Neuronal stem cell (in vitro differentiated cells): ENCODE measurements at regions not wholly inside any gene's neighbourhood (a gene's known extent, or its start where the extent isn't known, plus 50 kb on each side); places are given as distances from the start of the nearest gene placed in this dataset.

Source experiments
- DNase-seq: peaks from one replicate; pipeline ENCODE4 v3.0.0-alpha.2; 2013; ENCODE audit warnings: low spot score
- H2AFZ ChIP-seq: one replicate; pipeline ENCODE4 v1.6.1; 2013; ENCODE audit warnings: mild to moderate bottlenecking, low read length, inconsistent platforms
- H2AK5ac ChIP-seq: 2 replicates; pipeline ENCODE4 v1.6.1; 2013; ENCODE audit warnings: low read depth, mild to moderate bottlenecking, inconsistent platforms, low read length, moderate library complexity, mixed read lengths
- H2BK120ac ChIP-seq: 2 replicates; pipeline ENCODE4 v1.6.1; 2013; ENCODE audit warnings: low read depth, mild to moderate bottlenecking, inconsistent platforms, low read length, moderate library complexity, mixed read lengths
- H2BK12ac ChIP-seq: one replicate; pipeline ENCODE4 v1.6.1; 2013; ENCODE audit warnings: low read length, inconsistent platforms
- H2BK15ac ChIP-seq: 2 replicates; pipeline ENCODE4 v1.6.1; 2013; ENCODE audit warnings: mild to moderate bottlenecking, low read length, inconsistent platforms, mixed read lengths
- H2BK5ac ChIP-seq: one replicate; pipeline ENCODE4 v1.6.1; 2013; ENCODE audit warnings: inconsistent platforms, mild to moderate bottlenecking, low read length, moderate library complexity
- H3K14ac ChIP-seq: one replicate; pipeline ENCODE4 v1.6.1; 2013; ENCODE audit warnings: low read length, inconsistent platforms
- H3K18ac ChIP-seq: 2 replicates; pipeline ENCODE4 v1.6.1; 2013; ENCODE audit warnings: low read length, inconsistent platforms
- H3K23ac ChIP-seq: 2 replicates; pipeline ENCODE4 v1.6.1; 2013; ENCODE audit warnings: low read depth, mild to moderate bottlenecking, mixed read lengths, low read length, inconsistent platforms; ENCODE audit not compliant: poor library complexity
- H3K27ac ChIP-seq: replicated peaks from 3 replicates; pipeline ENCODE4 v1.5.1; 2013; ENCODE audit warnings: low read length, inconsistent platforms
- H3K27me3 ChIP-seq, 3 experiments: 2 replicates each; pipeline ENCODE4 v1.6.1; 2013; ENCODE audit warnings: low read length in 3 of 3, mild to moderate bottlenecking in 2 of 3, inconsistent platforms in 1 of 3, low read depth in 1 of 3, mixed read lengths in 1 of 3, moderate library complexity in 1 of 3; ENCODE audit not compliant: control insufficient read depth in 3 of 3, insufficient read depth in 3 of 3
- H3K36me3 ChIP-seq, 2 donors: replicated peaks in 1 of 2; 2 replicates each; pipeline ENCODE4 v1.6.1; 2013; ENCODE audit warnings: low read length in 2 of 2; ENCODE audit not compliant: control insufficient read depth in 2 of 2, insufficient read depth in 2 of 2
- H3K4ac ChIP-seq: 2 replicates; pipeline ENCODE4 v1.6.1; 2013; ENCODE audit warnings: inconsistent platforms, mild to moderate bottlenecking, low read length, moderate library complexity
- H3K4me1 ChIP-seq, 2 donors: 1 replicate in 1 of 2; 2 replicates in 1 of 2; pipeline ENCODE4 v1.6.1; 2013; ENCODE audit warnings: low read length in 2 of 2, low read depth in 1 of 2; ENCODE audit not compliant: control insufficient read depth in 2 of 2, insufficient read depth in 1 of 2
- H3K4me2 ChIP-seq: one replicate; pipeline ENCODE4 v1.6.1; 2013; ENCODE audit warnings: mild to moderate bottlenecking, low read length, inconsistent platforms; ENCODE audit not compliant: insufficient read depth, poor library complexity, severe bottlenecking
- H3K4me3 ChIP-seq, 2 donors: 2 replicates each; pipeline ENCODE4 v1.5.1; 2013; ENCODE audit warnings: low read length in 2 of 2, mild to moderate bottlenecking in 2 of 2, inconsistent platforms in 1 of 2, moderate library complexity in 1 of 2
- H3K79me1 ChIP-seq: one replicate; pipeline ENCODE4 v1.6.1; 2013; ENCODE audit warnings: low read depth, mild to moderate bottlenecking, inconsistent platforms, low read length, moderate library complexity
- H3K9ac ChIP-seq: one replicate; pipeline ENCODE4 v1.6.1; 2013; ENCODE audit warnings: mild to moderate bottlenecking, low read depth, low read length, inconsistent platforms; ENCODE audit not compliant: poor library complexity
- H3K9me3 ChIP-seq, 2 donors: replicated peaks in 1 of 2; 2 replicates each; pipeline versions ENCODE3 to v1.6.1; 2013; ENCODE audit warnings: low read length in 2 of 2, mild to moderate bottlenecking in 2 of 2, inconsistent platforms in 1 of 2, low read depth in 1 of 2, mixed read lengths in 1 of 2, moderate library complexity in 1 of 2; ENCODE audit not compliant: control insufficient read depth in 2 of 2, insufficient read depth in 1 of 2
- H4K8ac ChIP-seq: one replicate; pipeline ENCODE4 v1.6.1; 2013; ENCODE audit warnings: low read depth, mild to moderate bottlenecking, inconsistent platforms, low read length, moderate library complexity
- H4K91ac ChIP-seq: one replicate; pipeline ENCODE4 v1.6.1; 2013; ENCODE audit warnings: low read length, low read depth, mild to moderate bottlenecking, inconsistent platforms; ENCODE audit not compliant: poor library complexity
- WGBS, 2 donors: extraction: QIAGEN DNeasy Blood & Tissue Kit; methylation state at CpG; one replicate each; pipeline ENCODE4 v1.1.7; 2013; ENCODE audit warnings: missing lambda C conversion rate in 2 of 2, mixed read lengths in 1 of 2; ENCODE audit not compliant: insufficient read length in 2 of 2, insufficient replicate concordance in 1 of 2; ENCODE audit errors: extremely low coverage in 2 of 2; 5-methylcytosine and 5-hydroxymethylcytosine counted together

GRCh38 chr1:181390410-181391077, 92.8 kb upstream of the CACNA1E start:
- H4K8ac ChIP-seq, result no peak overlapping the region
- no peaks in the 10 kb centered on the region for H3K4me1 ChIP-seq
- H3K18ac ChIP-seq, result no peak overlapping the region
- DNase-seq, result no peak
- H2BK15ac ChIP-seq, result no peak overlapping the region
- no peak overlapping the region for H3K4ac ChIP-seq
- no peak overlapping the region for H3K23ac ChIP-seq
- no peak overlapping the region for H4K91ac ChIP-seq
- no peak overlapping the region for H3K9ac ChIP-seq
- no CpG with 5 or more reads among the region's 8 CpGs for WGBS, 2 donors
- H3K27ac ChIP-seq, result no peak overlapping the region
- no peak overlapping the region for H2BK12ac ChIP-seq
- H2AK5ac ChIP-seq, result no peak overlapping the region
- H2BK120ac ChIP-seq, result no peak overlapping the region
- no peaks in the 10 kb centered on the region for H3K9me3 ChIP-seq
- H3K4me2 ChIP-seq, result no peak overlapping the region
- H3K36me3 ChIP-seq, result no peaks in the 10 kb centered on the region
- H3K4me3 ChIP-seq, result no peak overlapping the region
- H2AFZ ChIP-seq, result no peak overlapping the region
- H2BK5ac ChIP-seq, result no peak overlapping the region
- no peak overlapping the region for H3K14ac ChIP-seq
- peaks cover 0 to 2% (median 0%) of the 10 kb centered on the region in 3 experiments for H3K27me3 ChIP-seq
- no peaks in the 10 kb centered on the region for H3K79me1 ChIP-seq

- no peaks in the 10 kb centered on the region for H3K36me3 ChIP-seq
- H3K4me2 ChIP-seq, result no peak overlapping the region
- H4K91ac ChIP-seq, result no peak overlapping the region
- H2BK12ac ChIP-seq, result no peak overlapping the region
- no peak overlapping the region for H4K8ac ChIP-seq
- no peak overlapping the region for H2BK15ac ChIP-seq
- WGBS, 2 donors, result no CpG with 5 or more reads among the region's 5 CpGs
- H3K27me3 ChIP-seq, result peaks cover 0 to 2% (median 0%) of the 10 kb centered on the region in 3 experiments
- H3K27ac ChIP-seq, result no peak overlapping the region
- no peak overlapping the region for H2AK5ac ChIP-seq
- no peak for DNase-seq
- no peak overlapping the region for H3K14ac ChIP-seq
- no peak overlapping the region for H3K23ac ChIP-seq
- H3K4me3 ChIP-seq, result no peak overlapping the region
- H3K9me3 ChIP-seq, result no peaks in the 10 kb centered on the region
- H3K79me1 ChIP-seq, result no peaks in the 10 kb centered on the region
- H3K18ac ChIP-seq, result no peak overlapping the region
- no peak overlapping the region for H2BK120ac ChIP-seq
- no peaks in the 10 kb centered on the region for H3K4me1 ChIP-seq
- H3K4ac ChIP-seq, result no peak overlapping the region
- H3K9ac ChIP-seq, result no peak overlapping the region
- H2BK5ac ChIP-seq, result no peak overlapping the region
- H2AFZ ChIP-seq, result no peak overlapping the region
These were observed 91.9 kb upstream of the CACNA1E start for GRCh38 chr1:181391301-181391900.

- no peak overlapping the region for H2BK5ac ChIP-seq
- H3K4me1 ChIP-seq, result no peaks in the 10 kb centered on the region
- H3K23ac ChIP-seq, result no peak overlapping the region
- H2BK120ac ChIP-seq, result no peak overlapping the region
- no peaks in the 10 kb centered on the region for H3K9me3 ChIP-seq
- peaks cover 0 to 2% (median 0%) of the 10 kb centered on the region in 3 experiments for H3K27me3 ChIP-seq
- no peak overlapping the region for H3K4ac ChIP-seq
- H3K9ac ChIP-seq, result no peak overlapping the region
- no peak overlapping the region for H3K18ac ChIP-seq
- H3K4me3 ChIP-seq, result no peak overlapping the region
- no peak overlapping the region for H3K27ac ChIP-seq
- H2BK15ac ChIP-seq, result no peak overlapping the region
- no peak overlapping the region for H2AK5ac ChIP-seq
- DNase-seq, result no peak
- WGBS, 2 donors, result no CpG with 5 or more reads among the region's 1 CpG
- H3K79me1 ChIP-seq, result no peaks in the 10 kb centered on the region
- H3K14ac ChIP-seq, result no peak overlapping the region
- no peak overlapping the region for H4K8ac ChIP-seq
- H3K36me3 ChIP-seq, result no peaks in the 10 kb centered on the region
- H2AFZ ChIP-seq, result no peak overlapping the region
- no peak overlapping the region for H4K91ac ChIP-seq
- H2BK12ac ChIP-seq, result no peak overlapping the region
- no peak overlapping the region for H3K4me2 ChIP-seq
These were observed 91.2 kb upstream of the CACNA1E start for GRCh38 chr1:181392133-181392532.

DNA sequence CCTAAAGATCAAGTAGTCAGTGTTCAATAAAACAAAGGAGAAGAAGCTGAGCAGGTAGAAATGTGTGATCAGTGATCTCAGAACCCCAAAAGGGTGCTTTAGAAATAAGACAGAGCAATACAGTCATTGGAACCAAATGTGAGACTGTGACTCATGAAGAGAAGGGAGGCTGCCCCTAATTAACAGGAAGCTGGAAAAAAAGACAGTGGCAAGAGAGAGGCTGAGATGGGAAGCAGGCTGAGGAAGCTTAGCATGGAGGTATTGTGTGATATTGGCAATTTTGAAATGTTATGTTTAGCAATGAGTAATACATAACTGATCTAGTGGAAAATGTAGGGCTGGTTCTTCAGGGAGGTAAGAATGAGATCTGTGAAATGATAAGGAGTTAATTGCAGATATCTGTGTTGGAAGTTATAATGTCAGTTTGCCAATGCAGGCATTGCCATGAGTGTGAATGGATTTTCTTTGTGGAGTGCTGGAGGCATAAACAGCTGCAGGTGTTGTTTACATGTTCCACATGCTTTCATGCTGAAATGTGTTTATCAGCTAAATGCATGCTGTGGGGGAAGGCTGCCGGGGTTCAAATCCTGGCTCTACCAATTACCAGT, 90.6 kb upstream of the CACNA1E start:
- Histone ChIP-seq H2BK15ac (no peak overlapping the region), H3K36me3 (no peaks in the 10 kb centered on the region), H4K91ac (no peak overlapping the region), H3K4me3 (no peak overlapping the region), H3K9ac (no peak overlapping the region), H3K14ac (no peak overlapping the region), H3K79me1 (no peaks in the 10 kb centered on the region), H3K27me3 (peaks cover 0 to 2% (median 0%) of the 10 kb centered on the region in 3 experiments), H2BK120ac (no peak overlapping the region), H2BK12ac (no peak overlapping the region), H3K9me3 (no peaks in the 10 kb centered on the region), H3K18ac (no peak overlapping the region), H2AK5ac (no peak overlapping the region), H2BK5ac (no peak overlapping the region), H3K4ac (no peak overlapping the region), H3K23ac (no peak overlapping the region), H3K4me1 (peaks cover 0 to 2% of the 10 kb centered on the region in 2 donors), H3K4me2 (no peak overlapping the region), H3K27ac (no peak overlapping the region), H4K8ac (no peak overlapping the region), H2AFZ (no peak overlapping the region)
- WGBS, 2 donors, result no CpG with 5 or more reads among the region's 1 CpG
- DNase-seq, result no peak
